CD4-positive, alpha-beta T cell treated with Interleukin-17A for 4 hours (primary cell): ENCODE measurements at regions not wholly inside any gene's neighbourhood (a gene's known extent, or its start where the extent isn't known, plus 50 kb on each side); places are given as distances from the start of the nearest gene placed in this dataset.

ENCODE experiments used
- DNase-seq: peaks from one replicate; pipeline ENCODE4 v3.0.0-alpha.2; 2020; ENCODE audit warnings: mixed read lengths

DNA sequence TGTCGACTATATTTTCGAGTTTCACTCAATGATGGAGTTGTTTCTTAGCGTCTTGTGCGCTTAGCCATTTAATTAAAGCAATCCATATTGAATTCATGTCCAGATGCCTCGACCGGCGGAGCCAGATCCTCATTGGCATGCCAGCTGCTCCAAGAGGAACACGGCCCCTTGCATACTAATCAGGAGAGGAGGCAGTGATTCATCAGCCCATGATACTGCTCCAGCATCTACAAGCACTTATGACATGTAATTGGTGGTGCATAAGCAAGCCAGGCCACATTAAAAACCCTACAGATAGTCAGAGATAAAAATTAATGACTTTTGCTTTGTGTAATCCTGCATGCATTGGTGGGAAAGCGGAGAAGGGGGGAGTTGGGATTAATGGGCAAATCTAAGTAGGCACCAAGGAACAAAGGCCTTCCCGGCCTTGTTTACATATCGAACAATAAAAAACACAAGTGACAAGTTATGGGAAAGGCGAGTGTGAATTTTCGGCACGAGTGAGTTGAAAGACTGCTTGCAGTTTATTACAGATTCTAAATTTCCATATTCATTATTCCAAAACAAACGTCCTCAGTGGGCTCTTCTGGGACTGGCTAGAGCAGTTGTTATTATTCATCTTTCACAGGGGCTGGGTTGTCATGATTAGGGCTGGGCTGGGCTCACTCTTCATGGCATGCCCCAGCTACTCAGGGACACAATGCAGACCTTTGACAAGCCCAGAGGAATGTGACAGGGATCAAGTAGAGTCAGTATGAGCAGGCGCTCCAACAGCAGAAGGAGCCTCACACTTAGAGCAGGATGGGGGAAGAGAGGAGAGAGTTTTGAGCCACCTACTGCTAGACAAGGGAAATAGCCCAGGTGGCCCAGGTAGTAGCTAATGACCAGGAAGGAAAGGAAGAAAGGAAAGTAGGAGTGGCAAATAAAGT is 281.7 kb upstream of the ZFHX3 start:
- no peak for DNase-seq

DNA sequence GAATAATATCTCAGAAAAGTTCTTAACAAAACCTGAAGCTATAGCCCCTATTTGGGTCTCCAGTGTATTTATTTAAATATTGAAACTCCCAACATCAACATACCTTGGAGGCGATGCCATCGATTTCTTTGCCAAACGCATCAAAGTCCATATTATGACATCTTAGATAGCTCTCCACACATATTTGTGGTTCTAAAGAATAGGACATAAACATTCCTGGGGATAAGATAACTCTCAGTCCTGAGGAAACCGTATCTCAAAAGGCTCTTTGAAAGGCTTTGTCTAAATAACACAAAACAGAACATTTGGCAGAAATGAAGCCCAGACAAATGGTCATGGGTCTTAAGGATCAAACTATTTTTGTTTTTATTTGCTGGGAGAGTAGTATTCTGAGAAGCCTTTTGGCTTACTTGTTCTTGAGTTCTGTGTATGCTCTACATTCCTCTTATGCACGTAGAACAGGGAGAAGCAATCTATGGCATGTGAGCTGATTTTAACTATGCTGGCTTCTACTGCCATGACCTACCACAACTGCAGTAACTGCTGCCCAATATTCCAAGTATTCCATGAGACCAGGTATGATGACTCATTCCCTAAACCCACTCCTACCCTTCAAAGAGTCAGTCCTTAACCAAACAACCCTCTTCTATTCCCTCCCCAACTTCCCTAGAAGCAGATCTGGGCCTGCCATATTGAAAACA is 279.0 kb upstream of the ZFHX3 start:
- no peak for DNase-seq

DNA sequence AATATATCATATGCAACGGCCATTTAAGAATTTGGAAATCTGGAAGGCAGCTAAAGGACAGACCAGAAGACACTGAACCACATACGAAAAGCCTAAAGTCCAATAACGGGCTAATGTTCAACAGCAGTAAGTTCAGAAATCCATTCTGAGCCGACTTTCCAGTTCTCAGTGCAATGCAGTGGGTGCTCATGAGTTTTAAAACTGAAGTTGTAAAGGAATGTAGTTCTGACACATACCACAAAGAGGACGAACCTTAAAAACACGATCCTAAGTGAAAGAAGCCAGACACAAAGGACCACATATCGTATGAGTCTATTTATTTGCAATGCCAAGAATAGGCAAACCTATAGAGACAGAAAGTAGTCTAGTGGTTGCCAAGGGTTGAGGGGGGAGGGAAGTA is 278.3 kb upstream of the ZFHX3 start:
- no peak for DNase-seq

DNA sequence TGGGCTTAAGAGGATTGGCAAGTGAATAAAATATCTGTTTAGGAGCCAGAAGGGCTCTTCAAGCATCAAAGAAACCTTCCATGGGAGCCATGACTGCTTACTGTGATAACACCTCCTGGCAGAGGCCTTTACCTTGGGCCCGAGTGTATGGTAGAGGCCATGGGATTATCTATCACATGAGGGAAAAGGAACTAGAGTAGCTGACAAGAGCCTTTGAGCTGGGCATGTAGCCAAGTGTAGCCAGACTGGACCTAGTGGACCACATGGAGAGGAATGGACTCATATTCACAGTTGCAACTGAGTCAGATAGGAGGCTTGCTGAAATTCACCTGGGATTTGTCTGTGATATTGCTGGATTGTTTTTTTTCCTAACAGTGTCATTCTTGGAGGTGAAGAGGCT is 276.0 kb upstream of the ZFHX3 start:
- DNase-seq, result no peak

DNA sequence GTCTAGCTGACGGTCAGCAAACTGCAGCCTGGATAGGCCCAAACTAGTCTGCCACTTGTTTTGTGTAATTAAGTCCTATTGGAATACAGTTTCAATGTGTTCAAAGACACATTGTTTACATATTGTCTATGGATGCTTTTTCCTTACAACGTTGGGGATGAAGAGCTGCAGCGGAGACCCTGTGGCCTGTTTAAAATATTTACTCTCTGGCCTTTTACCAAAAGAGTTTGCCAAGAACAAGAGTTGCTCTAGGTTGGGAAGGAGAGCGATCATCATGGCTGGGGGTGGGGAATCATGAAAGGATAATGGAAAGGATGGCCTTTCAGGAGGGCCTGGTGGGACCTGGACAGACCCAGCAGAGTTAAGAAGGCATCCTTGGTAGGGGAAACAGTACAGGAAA is 274.9 kb upstream of the ZFHX3 start:
- DNase-seq, result no peak

DNA sequence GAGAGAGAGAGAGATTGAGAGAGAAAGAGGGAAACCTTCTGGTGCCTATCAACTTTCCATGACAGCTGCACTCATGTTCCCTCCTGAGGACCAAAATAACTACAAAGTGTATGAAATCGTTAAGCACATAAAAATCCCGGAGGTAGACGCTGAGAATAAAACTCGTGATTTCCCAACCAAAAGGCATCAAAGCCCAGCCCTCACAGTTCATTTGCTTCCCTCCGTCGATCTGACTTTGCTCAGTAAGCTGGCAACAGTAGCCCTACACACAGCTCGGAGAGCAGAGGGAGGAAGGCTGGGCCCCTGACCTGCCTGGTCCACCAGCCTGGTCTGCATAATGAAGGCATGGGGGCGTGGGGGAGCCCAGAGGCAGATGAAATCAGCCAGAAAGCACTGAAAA is 273.9 kb upstream of the ZFHX3 start:
- no peak for DNase-seq

DNA sequence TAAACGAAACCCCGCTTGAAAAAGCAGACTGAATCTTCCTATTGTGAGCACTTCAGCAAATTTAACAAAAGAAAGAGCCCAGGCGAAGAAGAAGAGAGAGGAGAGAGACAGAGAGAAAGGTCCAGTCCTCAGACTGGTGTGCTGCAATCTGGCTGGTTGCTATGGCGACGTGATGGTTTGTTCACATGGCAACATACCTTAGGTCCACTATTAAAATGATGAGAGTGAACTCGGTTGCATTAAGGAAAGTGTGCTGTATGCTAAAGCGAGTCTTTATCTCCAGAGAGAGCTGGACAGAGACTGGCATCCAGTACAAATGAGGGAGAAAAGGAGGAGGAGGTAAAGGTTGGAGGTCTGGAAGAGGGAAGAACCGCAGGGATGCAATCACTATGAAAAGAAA is 271.8 kb upstream of the ZFHX3 start:
- no peak for DNase-seq

DNA sequence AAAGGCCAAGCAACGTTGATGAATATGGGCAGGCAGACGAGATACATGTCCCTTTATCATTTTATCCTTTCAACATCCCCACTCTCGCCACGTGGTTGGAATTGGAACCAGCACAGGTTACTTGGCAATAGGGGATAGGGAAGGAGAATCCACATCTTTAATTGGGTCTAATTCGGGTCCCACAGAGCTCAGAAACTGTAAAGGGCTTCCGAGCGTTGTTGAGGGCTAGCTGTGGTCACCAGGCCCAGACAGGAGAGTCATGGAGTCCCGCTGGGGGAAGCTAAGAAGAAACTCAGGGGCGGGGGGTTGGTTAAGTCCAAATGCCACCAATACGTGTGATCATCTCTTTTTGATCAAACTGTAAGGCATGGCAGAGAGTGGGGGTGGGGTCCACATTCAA is 271.3 kb upstream of the ZFHX3 start:
- no peak for DNase-seq

DNA sequence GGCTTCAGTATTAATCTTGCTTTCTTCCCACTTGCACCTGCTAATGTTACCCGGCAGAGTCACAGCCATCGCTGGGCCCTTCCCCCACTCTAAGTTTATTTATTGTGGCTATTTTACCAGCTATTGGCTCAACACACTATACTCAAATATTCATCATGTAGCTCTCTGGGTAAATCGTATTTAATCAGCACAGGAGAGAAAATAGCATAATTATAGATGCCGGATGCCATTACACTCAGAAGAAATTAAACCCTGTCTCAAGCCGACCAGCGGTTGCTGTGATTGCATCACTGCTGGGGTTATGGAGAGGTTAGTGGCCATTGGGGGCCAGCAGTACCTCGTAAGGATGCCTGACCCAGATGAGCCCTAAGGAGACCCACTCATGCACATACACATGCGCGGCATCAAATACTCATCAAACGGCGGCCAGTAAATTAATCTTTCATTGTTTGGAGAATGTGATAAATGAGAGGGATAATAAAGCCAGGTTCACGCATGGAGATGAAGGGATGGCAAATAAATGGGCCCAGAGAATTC is 269.5 kb upstream of the ZFHX3 start:
- DNase-seq, result no peak

DNA sequence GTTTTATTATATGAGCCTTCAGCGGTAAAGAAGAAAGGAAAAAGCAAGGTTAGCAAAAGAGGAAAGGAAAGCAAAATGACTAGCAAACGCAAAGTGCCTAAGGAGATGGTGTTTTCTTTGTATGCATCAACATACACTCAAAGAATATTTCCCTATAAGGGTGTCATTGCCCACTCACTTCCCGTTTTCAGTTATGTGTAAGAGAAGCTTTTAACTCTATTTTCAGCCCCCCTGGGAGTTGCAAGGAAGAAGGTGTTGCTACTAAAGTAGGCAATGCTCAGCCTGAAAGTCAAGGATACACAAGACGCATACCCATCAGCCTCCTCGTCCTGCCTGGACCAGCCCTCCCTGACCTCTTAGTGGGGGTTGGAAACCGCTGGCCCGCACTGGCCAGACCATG is 267.7 kb upstream of the ZFHX3 start:
- DNase-seq, result no peak

DNA sequence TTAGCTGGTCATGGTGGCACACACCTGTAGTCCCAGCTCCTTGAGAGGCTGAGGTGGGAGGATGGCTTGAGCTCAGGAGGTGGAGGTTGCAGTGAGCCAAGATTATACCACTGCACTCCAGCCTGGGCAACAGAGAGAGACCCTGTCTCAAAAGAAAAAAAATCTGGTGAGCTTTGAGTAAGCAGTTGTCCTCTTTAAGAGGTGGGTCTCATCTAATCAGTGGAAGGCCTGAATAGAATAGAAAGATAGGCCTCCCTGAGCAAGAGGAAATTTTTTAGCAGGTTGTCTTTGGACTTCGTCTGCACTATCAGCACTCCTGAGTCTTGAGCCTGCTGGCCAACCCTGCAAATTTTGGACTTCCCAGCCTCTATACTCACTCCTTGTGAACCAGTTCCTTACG is 266.0 kb upstream of the ZFHX3 start:
- no peak for DNase-seq

DNA sequence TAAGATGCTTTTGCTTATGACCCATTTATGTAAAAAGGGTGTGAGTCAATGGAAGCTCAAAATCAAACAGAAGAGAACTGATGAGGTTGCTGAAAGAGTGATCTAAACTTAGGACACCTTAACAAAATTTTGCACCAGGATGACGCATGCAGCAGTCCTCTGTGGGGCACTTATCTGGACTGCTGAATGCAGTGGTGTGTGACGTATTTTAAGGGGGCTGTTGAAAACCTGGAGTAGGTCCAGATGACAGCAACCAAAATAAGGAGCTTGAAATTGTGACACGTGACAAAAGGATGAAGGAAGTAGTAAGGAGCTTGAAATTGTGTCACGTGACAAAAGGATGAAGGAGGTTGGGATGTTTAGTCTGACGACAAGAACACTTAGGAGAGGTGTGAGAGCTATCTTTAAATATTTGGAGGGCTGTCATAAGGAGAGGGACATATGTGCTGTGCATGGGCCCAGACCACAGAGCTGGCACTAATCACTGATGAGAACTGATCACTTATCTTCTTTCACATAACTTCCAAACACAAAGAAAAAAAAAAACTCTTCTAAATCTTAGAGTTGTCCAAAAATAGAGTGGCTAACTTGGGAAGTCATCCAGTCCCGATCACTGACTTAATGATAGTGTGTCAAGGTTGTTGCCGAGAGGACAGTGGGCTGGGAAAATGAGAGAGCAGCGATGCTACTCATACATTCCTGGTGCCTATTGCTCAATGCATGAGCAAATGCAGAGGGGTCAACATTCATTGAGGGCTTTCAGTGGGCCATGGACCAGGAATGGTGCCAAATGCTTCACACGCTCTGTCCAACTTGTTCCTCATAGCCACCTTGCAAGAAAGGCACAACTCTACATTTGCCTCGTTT is 264.2 kb upstream of the ZFHX3 start:
- no peak for DNase-seq

DNA sequence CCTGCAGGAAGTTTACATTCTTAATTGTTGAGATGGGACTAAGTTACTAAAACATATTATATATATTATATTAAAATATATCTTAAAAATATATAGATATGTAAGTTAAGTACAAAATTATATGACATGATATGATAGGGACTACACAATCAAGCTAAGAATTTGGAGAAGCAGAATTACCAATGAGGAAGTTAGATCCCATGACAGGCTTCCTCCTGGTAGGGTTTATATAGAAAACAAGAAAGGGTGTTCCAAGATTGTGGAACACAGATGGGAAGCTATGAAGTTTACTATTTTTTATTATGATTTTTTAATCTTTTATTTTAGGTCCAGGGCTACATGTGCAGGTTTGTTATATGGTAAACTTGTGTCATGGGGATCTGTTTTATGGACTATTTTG is 260.8 kb upstream of the ZFHX3 start:
- DNase-seq, result no peak

DNA sequence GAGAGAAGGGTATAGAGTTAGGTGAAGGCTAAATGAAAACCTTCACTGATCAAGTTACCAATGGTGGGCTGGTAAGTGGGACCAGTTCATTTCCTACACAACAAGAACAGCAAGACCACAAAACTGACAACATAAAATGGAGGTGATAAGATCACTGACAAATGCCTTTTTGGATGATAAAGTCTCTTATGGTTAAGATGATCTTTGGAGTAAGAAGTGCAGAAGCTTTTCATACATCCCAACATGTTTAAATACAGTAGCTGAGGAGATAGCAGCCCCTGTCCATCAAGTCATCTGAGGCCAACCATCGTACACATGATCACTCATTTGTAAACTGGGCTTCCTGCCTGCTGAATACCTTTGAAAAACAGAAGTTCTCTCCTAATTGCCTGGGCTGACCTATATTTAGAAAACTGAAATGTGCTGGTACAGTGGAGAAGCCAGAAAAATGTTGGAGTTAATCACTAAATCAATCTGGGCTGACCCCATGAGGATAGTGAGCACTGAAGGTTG is 259.0 kb upstream of the ZFHX3 start:
- DNase-seq, result no peak

DNA sequence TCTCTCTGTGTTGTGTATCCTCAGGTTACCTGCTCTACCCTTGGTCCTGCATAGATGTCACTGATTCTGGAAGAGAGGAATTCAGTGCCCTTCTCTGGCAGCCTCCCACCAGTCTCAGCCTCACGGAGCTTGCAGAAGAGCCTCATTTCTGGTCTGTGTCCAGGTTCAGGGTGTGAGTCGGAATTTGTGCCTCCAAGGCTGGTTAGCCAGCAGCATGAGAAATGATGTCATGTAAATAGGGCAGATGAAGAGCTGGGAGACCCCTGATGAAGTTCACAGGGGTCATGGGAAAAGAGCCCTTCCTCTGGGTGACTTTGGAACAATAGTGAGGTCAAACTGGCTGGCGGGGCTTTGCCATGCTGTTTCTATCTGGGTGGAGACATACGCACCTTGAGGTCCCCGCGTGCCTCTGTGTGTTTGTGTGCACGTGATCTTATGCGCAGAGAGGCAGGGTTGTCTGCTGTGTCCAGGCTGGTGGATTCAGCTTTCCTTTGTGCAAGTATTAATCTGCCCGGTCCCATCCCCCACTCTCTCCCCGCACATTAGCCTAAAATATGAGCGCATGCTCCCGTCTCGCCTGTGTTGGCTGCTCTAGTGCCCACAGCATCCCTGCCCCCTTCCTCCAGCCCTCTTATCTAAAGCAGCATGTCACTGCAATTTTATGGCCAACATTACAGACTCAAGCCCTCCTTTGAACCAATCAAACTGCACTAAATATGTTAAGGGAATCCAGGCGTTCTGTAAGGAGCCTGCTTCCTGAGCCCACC is 256.3 kb upstream of the ZFHX3 start:
- DNase-seq, result no peak

DNA sequence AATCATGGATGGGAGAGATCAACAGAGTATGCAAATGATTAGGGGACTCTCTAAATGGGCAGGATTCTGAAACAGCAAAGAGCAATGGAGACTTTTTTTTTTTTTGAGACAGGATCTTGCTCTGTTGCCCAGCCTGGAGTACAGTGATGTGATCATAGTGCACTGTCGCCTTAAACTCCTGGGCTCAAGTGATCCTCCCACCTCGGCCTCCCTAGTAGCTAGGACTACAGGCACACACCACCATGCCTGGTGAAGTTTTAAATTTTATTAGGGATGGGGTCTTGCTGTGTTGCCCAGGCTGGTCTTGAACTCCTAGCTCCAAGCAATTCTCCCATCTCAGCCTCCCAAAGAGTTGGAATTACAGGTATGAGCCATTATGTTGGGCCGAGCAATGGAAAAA is 255.0 kb upstream of the ZFHX3 start:
- DNase-seq, result no peak

DNA sequence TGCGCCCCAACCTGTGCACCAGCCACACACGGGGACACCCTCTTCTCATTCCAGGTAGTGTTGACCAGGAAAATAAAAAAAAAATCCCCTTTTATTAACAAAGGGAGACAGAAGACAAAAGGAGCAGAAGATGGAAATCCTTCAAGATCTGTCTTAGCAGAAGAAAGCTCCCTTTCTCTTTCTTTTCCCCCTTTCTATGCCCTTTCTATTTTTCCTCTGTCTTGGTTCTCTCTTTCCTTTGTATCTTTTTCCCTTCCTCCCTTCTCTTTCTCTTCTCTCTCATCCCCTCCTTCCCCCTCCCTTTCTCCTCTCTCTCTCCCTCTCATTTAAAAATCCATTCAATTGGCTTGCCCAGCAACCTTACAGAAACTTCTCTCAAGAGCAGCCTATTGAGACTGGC is 254.1 kb upstream of the ZFHX3 start:
- no peak for DNase-seq

DNA sequence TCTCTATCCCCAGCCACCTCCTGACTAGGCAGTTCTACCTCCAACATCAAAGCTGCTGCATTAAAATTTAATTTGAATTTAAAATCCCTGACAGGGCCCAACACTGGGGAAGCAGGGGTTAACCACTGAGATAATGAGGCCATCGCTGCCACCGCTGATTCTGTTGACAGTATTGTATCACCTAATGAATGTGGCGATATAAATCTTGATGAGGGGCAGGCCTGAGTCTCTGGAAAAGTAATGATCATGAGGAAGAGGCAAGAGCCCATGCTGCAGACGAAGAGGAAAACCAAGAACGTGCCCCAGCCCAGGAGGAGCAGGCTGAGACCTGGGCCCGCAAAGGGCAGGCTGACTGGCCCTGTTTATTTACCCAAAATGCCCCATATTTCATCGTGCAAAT is 251.4 kb upstream of the ZFHX3 start:
- DNase-seq, result no peak

DNA sequence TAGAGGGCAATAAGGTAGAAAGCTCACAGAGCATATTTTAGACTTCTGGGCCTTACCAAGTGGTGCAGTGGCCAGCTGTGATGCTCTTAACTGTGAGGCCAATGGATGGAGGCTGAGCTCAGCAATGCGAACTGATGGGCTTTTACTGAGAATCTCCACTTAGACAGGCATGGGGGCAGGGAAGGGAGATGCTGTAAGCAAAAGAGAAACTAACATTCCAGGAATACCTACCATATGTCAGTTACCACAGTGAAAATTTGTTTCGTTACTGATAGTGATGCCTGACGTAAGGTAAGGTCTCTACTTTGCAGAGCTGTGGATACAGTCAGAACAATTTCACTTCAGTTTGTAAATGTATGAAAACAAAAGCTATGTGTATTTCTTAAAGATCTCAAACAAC is 250.6 kb upstream of the ZFHX3 start:
- no peak for DNase-seq

DNA sequence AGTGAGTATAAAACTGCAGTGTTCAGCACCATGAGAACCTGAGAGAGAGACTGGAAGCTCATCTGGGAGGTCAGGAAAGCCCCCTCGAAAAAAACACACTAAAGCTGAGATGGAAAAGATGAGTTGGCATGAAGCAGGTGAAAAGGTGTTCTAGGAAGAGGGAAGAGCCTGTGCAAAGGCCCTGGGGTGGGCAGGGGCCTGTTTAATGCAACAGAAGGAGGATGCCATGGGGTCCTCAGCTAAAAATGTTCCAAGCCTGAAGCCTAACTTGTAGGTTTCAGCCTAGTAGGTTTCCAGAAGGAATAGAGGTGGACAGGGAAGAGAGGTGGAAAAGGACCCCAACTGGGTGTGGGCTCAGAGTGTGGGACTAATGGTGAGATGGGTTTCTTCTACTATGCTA is 242.3 kb upstream of the ZFHX3 start:
- no peak for DNase-seq

DNA sequence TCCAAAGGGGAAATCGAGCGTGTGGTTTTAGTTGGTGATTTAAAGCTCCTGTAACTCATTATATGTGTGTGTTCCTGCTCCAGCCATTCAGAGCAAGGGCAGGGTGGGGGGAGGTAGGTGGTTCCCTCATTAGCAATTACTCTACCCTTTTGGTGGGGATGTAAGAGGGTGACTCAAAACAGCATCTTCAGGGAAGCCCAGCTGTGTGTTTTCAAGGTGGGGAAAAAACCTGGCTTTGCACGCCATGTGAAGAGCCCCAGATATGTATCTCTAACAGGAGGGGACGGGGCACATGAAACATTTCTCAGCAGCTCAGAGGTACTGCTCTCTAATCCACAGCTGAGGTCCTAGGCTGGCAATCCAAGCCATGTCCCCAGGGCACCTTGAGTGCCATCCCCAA is 241.3 kb upstream of the ZFHX3 start:
- no peak for DNase-seq

DNA sequence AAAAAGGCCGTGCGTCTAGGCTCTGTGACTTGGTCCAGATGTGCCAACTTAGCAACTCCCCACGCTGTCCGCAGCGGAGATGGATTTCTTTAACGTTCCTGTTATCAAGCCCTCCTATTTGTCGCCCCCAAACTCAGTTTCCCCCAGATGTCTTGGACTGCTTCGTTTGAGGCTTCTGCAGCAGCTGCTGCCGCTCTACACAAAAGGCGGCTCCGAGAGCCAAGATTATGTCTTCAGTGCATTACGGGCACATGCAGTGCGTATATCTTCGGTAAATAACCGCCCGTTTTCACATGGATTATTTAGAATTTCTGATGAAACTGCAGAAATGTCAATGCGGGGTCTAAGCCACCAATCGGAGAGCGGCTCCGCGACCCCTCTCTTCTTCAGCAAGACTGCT is 240.6 kb upstream of the ZFHX3 start:
- no peak for DNase-seq
